ENCODE measurements at regions not wholly inside any gene's neighbourhood (a gene's known extent, or its start where the extent isn't known, plus 50 kb on each side); places are given as distances from the start of the nearest gene placed in this dataset.
"Not testable (repeated sequence)": the region's sequence is repeated elsewhere in the genome, so short reads cannot be mapped to it uniquely, and the experiment has no call there.

GRCh38 chr20:22830138-22830537 lies 205.0 kb upstream of the SSTR4 start:
- Histone ChIP-seq H3K9ac (ENCODE audit: low read length) (no peak overlapping the region), H3K4me2 (ENCODE audit: low read depth, low read length, poor library complexity, severe bottlenecking) (no peak overlapping the region), H3K27ac (ENCODE audit: low read depth, low read length) (no peak overlapping the region), H3K27me3 (ENCODE audit: low read length) (no peaks in the 10 kb centered on the region), H3K79me2 (ENCODE audit: insufficient read depth, low read length) (no peaks in the 10 kb centered on the region), H3K36me3 (ENCODE audit: low read length) (no peaks in the 10 kb centered on the region), H4K20me1 (ENCODE audit: low read depth, low read length) (no peaks in the 10 kb centered on the region), H3K4me3 (ENCODE audit: insufficient read depth, low read length, poor library complexity, severe bottlenecking) (no peak overlapping the region), H2AFZ (ENCODE audit: low read depth, low read length, severe bottlenecking) (no peak overlapping the region), H3K9me2 (replicated peaks; ENCODE audit: insufficient read depth, low read length) (no peaks in the 10 kb centered on the region), H3K9me3 (ENCODE audit: insufficient read depth, low read length) (no peaks in the 10 kb centered on the region), H3F3A (ENCODE audit: insufficient read depth) (no peaks in the 10 kb centered on the region)
- TF ChIP-seq, protein P1, sequence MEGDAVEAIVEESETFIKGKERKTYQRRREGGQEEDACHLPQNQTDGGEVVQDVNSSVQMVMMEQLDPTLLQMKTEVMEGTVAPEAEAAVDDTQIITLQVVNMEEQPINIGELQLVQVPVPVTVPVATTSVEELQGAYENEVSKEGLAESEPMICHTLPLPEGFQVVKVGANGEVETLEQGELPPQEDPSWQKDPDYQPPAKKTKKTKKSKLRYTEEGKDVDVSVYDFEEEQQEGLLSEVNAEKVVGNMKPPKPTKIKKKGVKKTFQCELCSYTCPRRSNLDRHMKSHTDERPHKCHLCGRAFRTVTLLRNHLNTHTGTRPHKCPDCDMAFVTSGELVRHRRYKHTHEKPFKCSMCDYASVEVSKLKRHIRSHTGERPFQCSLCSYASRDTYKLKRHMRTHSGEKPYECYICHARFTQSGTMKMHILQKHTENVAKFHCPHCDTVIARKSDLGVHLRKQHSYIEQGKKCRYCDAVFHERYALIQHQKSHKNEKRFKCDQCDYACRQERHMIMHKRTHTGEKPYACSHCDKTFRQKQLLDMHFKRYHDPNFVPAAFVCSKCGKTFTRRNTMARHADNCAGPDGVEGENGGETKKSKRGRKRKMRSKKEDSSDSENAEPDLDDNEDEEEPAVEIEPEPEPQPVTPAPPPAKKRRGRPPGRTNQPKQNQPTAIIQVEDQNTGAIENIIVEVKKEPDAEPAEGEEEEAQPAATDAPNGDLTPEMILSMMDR (IDR thresholded peaks at IDR 0.05; ENCODE audit: insufficient read depth, low read length, poor library complexity, severe bottlenecking) = no peak
- TF ChIP-seq EZH2phosphoT487 (conservative IDR thresholded peaks at IDR 0.05; ENCODE audit: low read length) = no peak

GRCh38 chr20:22830715-22831114 lies 204.4 kb upstream of the SSTR4 start:
- H3K4me2 ChIP-seq (ENCODE audit: low read depth, low read length, poor library complexity, severe bottlenecking); H3K27ac ChIP-seq (ENCODE audit: low read depth, low read length); H3K9ac ChIP-seq (ENCODE audit: low read length); H3K27me3 ChIP-seq (ENCODE audit: low read length); H3F3A ChIP-seq (ENCODE audit: insufficient read depth); H3K36me3 ChIP-seq (ENCODE audit: low read length); H3K79me2 ChIP-seq (ENCODE audit: insufficient read depth, low read length); H3K9me2 ChIP-seq (replicated peaks; ENCODE audit: insufficient read depth, low read length); H4K20me1 ChIP-seq (ENCODE audit: low read depth, low read length); H2AFZ ChIP-seq (ENCODE audit: low read depth, low read length, severe bottlenecking); H3K4me3 ChIP-seq (ENCODE audit: insufficient read depth, low read length, poor library complexity, severe bottlenecking); H3K9me3 ChIP-seq (ENCODE audit: insufficient read depth, low read length): not testable (repeated sequence)

DNA sequence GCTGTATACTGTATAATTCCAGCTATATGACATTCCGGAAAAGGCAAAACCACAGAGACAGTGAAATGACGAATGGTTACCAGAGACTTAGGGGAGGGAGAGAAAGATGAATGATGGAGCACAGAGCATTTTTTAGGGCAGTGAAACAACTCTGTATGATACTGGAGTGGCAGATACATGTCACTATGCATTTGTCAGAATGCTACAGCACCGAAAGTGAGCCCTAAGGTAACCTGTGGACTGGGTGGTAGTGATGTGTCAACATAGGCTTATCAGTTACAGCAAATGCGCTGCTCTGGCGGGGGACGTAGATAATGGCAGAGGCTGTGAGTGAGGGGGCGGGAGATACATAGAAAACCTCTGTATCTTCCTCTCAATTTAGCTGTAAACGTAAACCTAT lies 201.3 kb upstream of the SSTR4 start:
- Histone ChIP-seq H3K79me2 (ENCODE audit: insufficient read depth, low read length) (no peaks in the 10 kb centered on the region), H3K9me3 (ENCODE audit: insufficient read depth, low read length) (no peaks in the 10 kb centered on the region), H3K9ac (ENCODE audit: low read length) (no peak overlapping the region), H3K27ac (ENCODE audit: low read depth, low read length) (no peak overlapping the region), H3K36me3 (ENCODE audit: low read length) (no peaks in the 10 kb centered on the region), H3K9me2 (replicated peaks; ENCODE audit: insufficient read depth, low read length) (no peaks in the 10 kb centered on the region), H3F3A (ENCODE audit: insufficient read depth) (no peaks in the 10 kb centered on the region), H3K27me3 (ENCODE audit: low read length) (no peaks in the 10 kb centered on the region), H2AFZ (ENCODE audit: low read depth, low read length, severe bottlenecking) (no peak overlapping the region), H3K4me2 (ENCODE audit: low read depth, low read length, poor library complexity, severe bottlenecking) (no peak overlapping the region), H3K4me3 (ENCODE audit: insufficient read depth, low read length, poor library complexity, severe bottlenecking) (no peak overlapping the region), H4K20me1 (ENCODE audit: low read depth, low read length) (no peaks in the 10 kb centered on the region)
- TF ChIP-seq EZH2phosphoT487 (conservative IDR thresholded peaks at IDR 0.05; ENCODE audit: low read length) = no peak
- TF ChIP-seq, protein P1 (IDR thresholded peaks at IDR 0.05; ENCODE audit: insufficient read depth, low read length, poor library complexity, severe bottlenecking) = no peak

- Histone ChIP-seq H3K4me2 (ENCODE audit: low read depth, low read length, poor library complexity, severe bottlenecking) (no peak overlapping the region), H3F3A (ENCODE audit: insufficient read depth) (no peaks in the 10 kb centered on the region), H3K9ac (ENCODE audit: low read length) (no peak overlapping the region), H3K36me3 (ENCODE audit: low read length) (no peaks in the 10 kb centered on the region), H3K27me3 (ENCODE audit: low read length) (no peaks in the 10 kb centered on the region), H3K79me2 (ENCODE audit: insufficient read depth, low read length) (no peaks in the 10 kb centered on the region), H3K9me2 (replicated peaks; ENCODE audit: insufficient read depth, low read length) (no peaks in the 10 kb centered on the region), H3K9me3 (ENCODE audit: insufficient read depth, low read length) (no peaks in the 10 kb centered on the region), H2AFZ (ENCODE audit: low read depth, low read length, severe bottlenecking) (no peak overlapping the region), H3K4me3 (ENCODE audit: insufficient read depth, low read length, poor library complexity, severe bottlenecking) (no peak overlapping the region), H3K27ac (ENCODE audit: low read depth, low read length) (no peak overlapping the region), H4K20me1 (ENCODE audit: low read depth, low read length) (no peaks in the 10 kb centered on the region)
- TF ChIP-seq, protein P1 (IDR thresholded peaks at IDR 0.05; ENCODE audit: insufficient read depth, low read length, poor library complexity, severe bottlenecking) = no peak
- TF ChIP-seq EZH2phosphoT487 (conservative IDR thresholded peaks at IDR 0.05; ENCODE audit: low read length) = no peak
Measured at GRCh38 chr20:22834651-22835256, 200.4 kb upstream of the SSTR4 start.

Data from SU-DHL-6 (cell line).